Endodermal cell (in vitro differentiated cells): ENCODE measurements at regions not wholly inside any gene's neighbourhood (a gene's known extent, or its start where the extent isn't known, plus 50 kb on each side); places are given as distances from the start of the nearest gene placed in this dataset.

Source experiments
- DNase-seq: peaks from one replicate; pipeline ENCODE4 v3.0.0-alpha.2; 2017
- H3K27ac ChIP-seq: 2 replicates; pipeline ENCODE4 v1.5.1; 2013; ENCODE audit warnings: mild to moderate bottlenecking, low read depth, low read length, moderate library complexity
- H3K27me3 ChIP-seq: 2 replicates; pipeline ENCODE4 v1.6.1; 2013; ENCODE audit warnings: mild to moderate bottlenecking, low read length, moderate library complexity; ENCODE audit not compliant: insufficient read depth, control insufficient read depth, poor library complexity, severe bottlenecking
- H3K36me3 ChIP-seq: 2 replicates; pipeline ENCODE4 v1.7.0; 2013; ENCODE audit warnings: mild to moderate bottlenecking, low read length, moderate library complexity; ENCODE audit not compliant: control insufficient read depth, insufficient read depth
- H3K4me1 ChIP-seq: one replicate; pipeline ENCODE4 v1.7.0; 2013; ENCODE audit warnings: low read length; ENCODE audit not compliant: control insufficient read depth, insufficient read depth
- H3K4me3 ChIP-seq: 2 replicates; pipeline ENCODE4 v1.5.1; 2013; ENCODE audit warnings: mild to moderate bottlenecking, low read length, moderate library complexity
- H3K9ac ChIP-seq: 2 replicates; pipeline ENCODE4 v1.6.1; 2013; ENCODE audit warnings: mild to moderate bottlenecking, low read length, moderate library complexity; ENCODE audit not compliant: poor library complexity, severe bottlenecking; ENCODE audit errors: extremely low read depth
- H3K9me3 ChIP-seq: 2 replicates; pipeline ENCODE4 v1.6.1; 2013; ENCODE audit warnings: mild to moderate bottlenecking, low read length, moderate library complexity; ENCODE audit not compliant: control insufficient read depth
- H3K27ac Mint-ChIP-seq: 2 replicates; pipeline ENCODE4 v1.8.0; 2020; ENCODE audit warnings: mixed read lengths
- H3K27me3 Mint-ChIP-seq: 2 replicates; pipeline ENCODE4 v1.8.0; 2021; ENCODE audit warnings: mild to moderate bottlenecking, mixed read lengths; ENCODE audit not compliant: insufficient read depth
- H3K36me3 Mint-ChIP-seq: 2 replicates; pipeline ENCODE4 v1.8.0; 2020; ENCODE audit warnings: low read depth, mixed read lengths
- H3K4me1 Mint-ChIP-seq: 2 replicates; pipeline ENCODE4 v1.8.0; 2020; ENCODE audit warnings: mixed read lengths
- H3K4me3 Mint-ChIP-seq: 2 replicates; pipeline ENCODE4 v1.8.0; 2020; ENCODE audit warnings: mild to moderate bottlenecking, moderate library complexity, mixed read lengths
- H3K9me3 Mint-ChIP-seq: 2 replicates; pipeline ENCODE4 v1.8.0; 2020; ENCODE audit warnings: mild to moderate bottlenecking, mixed read lengths
- WGBS, 2 experiments: methylation state at CpG; one replicate each; pipeline versions ENCODE4 v1.1.5 to v1.1.7; 2013; ENCODE audit warnings: missing lambda C conversion rate in 2 of 2, mixed read lengths in 1 of 2; ENCODE audit not compliant: insufficient coverage in 1 of 2, insufficient read length in 1 of 2; 5-methylcytosine and 5-hydroxymethylcytosine counted together
- TF ChIP-seq, protein P1 (sequence below): fragments of 200-600 bp; sonication (generic); conservative IDR thresholded peaks from 2 replicates; pipeline ENCODE4 v1.5.0; 2021; ENCODE audit warnings: antibody characterized with exemption, mild to moderate bottlenecking

DNA sequence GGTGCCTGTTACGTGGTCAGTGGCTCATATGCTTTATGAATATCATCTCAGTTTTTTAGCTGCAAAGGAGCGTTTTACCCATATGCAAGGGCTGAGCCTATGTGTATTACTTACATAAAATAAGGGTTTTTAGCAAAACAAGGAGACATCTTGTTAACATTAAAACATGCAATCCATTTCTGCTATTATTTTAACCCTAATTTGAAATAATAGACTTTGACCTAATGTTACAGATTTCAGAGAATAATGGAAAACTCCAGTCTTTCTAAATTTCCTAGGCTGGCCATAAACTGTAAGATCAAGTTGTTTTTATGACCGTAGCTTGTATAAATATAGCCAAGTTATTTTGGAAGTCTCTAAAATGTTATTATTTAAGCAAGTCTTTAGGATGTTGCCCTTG, 121.1 kb upstream of the SEMA6A start:
- TF ChIP-seq, protein P1, sequence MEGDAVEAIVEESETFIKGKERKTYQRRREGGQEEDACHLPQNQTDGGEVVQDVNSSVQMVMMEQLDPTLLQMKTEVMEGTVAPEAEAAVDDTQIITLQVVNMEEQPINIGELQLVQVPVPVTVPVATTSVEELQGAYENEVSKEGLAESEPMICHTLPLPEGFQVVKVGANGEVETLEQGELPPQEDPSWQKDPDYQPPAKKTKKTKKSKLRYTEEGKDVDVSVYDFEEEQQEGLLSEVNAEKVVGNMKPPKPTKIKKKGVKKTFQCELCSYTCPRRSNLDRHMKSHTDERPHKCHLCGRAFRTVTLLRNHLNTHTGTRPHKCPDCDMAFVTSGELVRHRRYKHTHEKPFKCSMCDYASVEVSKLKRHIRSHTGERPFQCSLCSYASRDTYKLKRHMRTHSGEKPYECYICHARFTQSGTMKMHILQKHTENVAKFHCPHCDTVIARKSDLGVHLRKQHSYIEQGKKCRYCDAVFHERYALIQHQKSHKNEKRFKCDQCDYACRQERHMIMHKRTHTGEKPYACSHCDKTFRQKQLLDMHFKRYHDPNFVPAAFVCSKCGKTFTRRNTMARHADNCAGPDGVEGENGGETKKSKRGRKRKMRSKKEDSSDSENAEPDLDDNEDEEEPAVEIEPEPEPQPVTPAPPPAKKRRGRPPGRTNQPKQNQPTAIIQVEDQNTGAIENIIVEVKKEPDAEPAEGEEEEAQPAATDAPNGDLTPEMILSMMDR = no peak
- no peak overlapping the region for H3K9ac ChIP-seq
- no peaks in the 10 kb centered on the region for H3K4me1 ChIP-seq
- H3K27me3 ChIP-seq = no peaks in the 10 kb centered on the region
- no peak for DNase-seq
- Mint-ChIP-seq H3K27ac (no peak overlapping the region), H3K4me3 (no peak overlapping the region), H3K4me1 (peaks cover 8% of the 10 kb centered on the region), H3K9me3 (peaks cover 7% of the 10 kb centered on the region), H3K36me3 (peaks cover 4% of the 10 kb centered on the region), H3K27me3 (no peaks in the 10 kb centered on the region)
- H3K36me3 ChIP-seq = no peaks in the 10 kb centered on the region
- H3K27ac ChIP-seq = no peak overlapping the region
- no peaks in the 10 kb centered on the region for H3K9me3 ChIP-seq
- WGBS, 2 experiments = 95 to 100% methylated on average over 2 to 3 of the region's 3 CpGs
- no peak overlapping the region for H3K4me3 ChIP-seq

DNA sequence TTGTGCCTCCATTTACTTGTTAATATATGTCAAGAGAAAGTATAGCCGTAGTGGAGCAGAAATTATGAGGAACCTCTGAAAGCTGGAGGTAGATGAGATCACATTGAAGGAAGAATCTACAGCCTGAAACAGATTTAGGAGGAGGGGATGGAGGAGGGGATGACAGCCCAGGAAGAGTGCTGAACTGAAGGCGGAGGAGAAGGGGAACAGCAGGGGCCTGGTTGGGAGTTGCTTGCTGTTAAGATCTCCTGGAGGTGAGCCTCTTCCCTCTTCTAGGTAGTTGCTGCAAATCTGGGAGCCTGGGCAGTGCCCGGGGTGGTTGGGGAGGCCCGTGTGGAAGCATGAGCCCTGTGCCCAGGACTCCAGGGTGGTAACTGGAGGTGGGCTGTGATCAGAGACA, 111.8 kb upstream of the SEMA6A start:
- no peaks in the 10 kb centered on the region for H3K9me3 ChIP-seq
- H3K9ac ChIP-seq = no peak overlapping the region
- TF ChIP-seq, protein P1 = no peak
- H3K27me3 ChIP-seq = no peaks in the 10 kb centered on the region
- no peak overlapping the region for H3K27ac ChIP-seq
- H3K36me3 ChIP-seq = no peaks in the 10 kb centered on the region
- Mint-ChIP-seq H3K9me3 (no peaks in the 10 kb centered on the region), H3K4me3 (no peak overlapping the region), H3K27ac (no peak overlapping the region), H3K36me3 (no peaks in the 10 kb centered on the region), H3K27me3 (no peaks in the 10 kb centered on the region), H3K4me1 (peaks cover 8% of the 10 kb centered on the region)
- peak; percentile 62 for DNase-seq
- H3K4me3 ChIP-seq = no peak overlapping the region
- WGBS, 2 experiments = 83 to 94% methylated on average over 2 to 4 of the region's 4 CpGs
- no peaks in the 10 kb centered on the region for H3K4me1 ChIP-seq

DNA sequence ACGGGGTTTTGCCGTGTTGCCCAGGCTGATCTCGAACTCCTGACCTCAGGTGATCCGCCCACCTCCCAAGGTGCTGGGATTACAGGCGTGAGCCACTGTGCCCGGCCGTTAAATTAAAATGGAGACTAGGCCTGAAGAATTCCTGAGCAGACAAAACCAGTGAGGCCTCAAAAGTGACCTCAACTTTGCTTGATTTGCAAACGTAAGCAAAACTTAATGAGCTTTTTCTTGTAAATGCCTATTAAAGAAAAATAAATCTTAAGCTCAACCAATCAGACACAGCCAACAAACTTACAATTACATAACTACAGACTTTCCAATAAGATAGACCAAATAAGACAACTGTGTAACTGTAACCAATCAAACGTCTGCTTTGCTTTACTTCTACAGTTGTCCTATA, 111.3 kb upstream of the SEMA6A start:
- peaks cover 8% of the 10 kb centered on the region for H3K4me1 Mint-ChIP-seq
- no peaks in the 10 kb centered on the region for H3K9me3 Mint-ChIP-seq
- no peaks in the 10 kb centered on the region for H3K36me3 Mint-ChIP-seq
- no peak for DNase-seq
- no peak overlapping the region for H3K9ac ChIP-seq
- no peaks in the 10 kb centered on the region for H3K4me1 ChIP-seq
- H3K27ac Mint-ChIP-seq = no peak overlapping the region
- TF ChIP-seq, protein P1 = no peak
- no peak overlapping the region for H3K27ac ChIP-seq
- 89 to 92% methylated on average over 9 of the region's 9 CpGs for WGBS, 2 experiments
- H3K36me3 ChIP-seq = no peaks in the 10 kb centered on the region
- H3K27me3 ChIP-seq = no peaks in the 10 kb centered on the region
- H3K4me3 ChIP-seq = no peak overlapping the region
- no peaks in the 10 kb centered on the region for H3K27me3 Mint-ChIP-seq
- H3K4me3 Mint-ChIP-seq = no peak overlapping the region
- no peaks in the 10 kb centered on the region for H3K9me3 ChIP-seq
